Tibial nerve (tissue), 4 donors: ENCODE measurements at regions not wholly inside any gene's neighbourhood (a gene's known extent, or its start where the extent isn't known, plus 50 kb on each side); places are given as distances from the start of the nearest gene placed in this dataset.
A peak's percentile ranks its signal among the peaks of the same experiment; 100 is the strongest.

Source experiments
- DNase-seq, 2 donors: peaks; one replicate each; pipeline ENCODE4 v3.0.0-alpha.2; 2019; ENCODE audit warnings: low spot score in 2 of 2
- H3K27ac ChIP-seq, 4 donors: fragments of 200-600 bp; sonication (generic) in 3 of 4; one replicate each; pipeline ENCODE4 v1.5.1; 2017 to 2019; ENCODE audit warnings: mild to moderate bottlenecking in 1 of 4
- H3K27me3 ChIP-seq, 2 donors: fragments of 200-600 bp; sonication (generic) in 1 of 2; one replicate each; pipeline versions ENCODE4 v1.5.1 to v1.6.0; 2017 to 2019
- H3K36me3 ChIP-seq, 3 donors: fragments of 200-600 bp; sonication (generic); one replicate each; pipeline ENCODE4 v1.5.1; 2018 to 2019
- H3K4me1 ChIP-seq, 4 donors: fragments of 200-600 bp; sonication (generic) in 3 of 4; one replicate each; pipeline ENCODE4 v1.5.1; 2017 to 2019
- H3K4me3 ChIP-seq, 4 donors: fragments of 200-600 bp; sonication (generic) in 3 of 4; one replicate each; pipeline ENCODE4 v1.5.1; 2017 to 2019; ENCODE audit warnings: mild to moderate bottlenecking in 1 of 4, moderate library complexity in 1 of 4
- H3K9me3 ChIP-seq, 4 donors: fragments of 200-600 bp; sonication (generic) in 3 of 4; one replicate each; pipeline ENCODE4 v1.5.1; 2017 to 2019
- EP300 ChIP-seq, 2 donors: sonication (generic); formaldehyde crosslinking; IDR thresholded peaks; one replicate each; pipeline ENCODE4 v1.6.1; 2017; ENCODE audit warnings: antibody characterized with exemption in 2 of 2, mild to moderate bottlenecking in 1 of 2
- POLR2A ChIP-seq, 2 donors: fragments of 450-650 bp; IDR thresholded peaks; one replicate each; pipeline ENCODE4 v1.6.1; 2017; ENCODE audit warnings: antibody characterized with exemption in 2 of 2, mild to moderate bottlenecking in 2 of 2, moderate library complexity in 2 of 2
- WGBS, 2 donors: methylation state at CpG; one replicate each; pipeline ENCODE4 v1.1.5; 2018; 5-methylcytosine and 5-hydroxymethylcytosine counted together
- TF ChIP-seq, protein P1 (sequence below), 5 experiments: fragments of 200-600 bp in 3 of 5; fragments of 450-650 bp in 2 of 5; sonication (generic) in 3 of 5; IDR thresholded peaks; one replicate each; pipeline ENCODE4 v1.5.1; 2016 to 2019; ENCODE audit warnings: antibody characterized with exemption in 5 of 5, mild to moderate bottlenecking in 3 of 5, moderate library complexity in 2 of 5

DNA sequence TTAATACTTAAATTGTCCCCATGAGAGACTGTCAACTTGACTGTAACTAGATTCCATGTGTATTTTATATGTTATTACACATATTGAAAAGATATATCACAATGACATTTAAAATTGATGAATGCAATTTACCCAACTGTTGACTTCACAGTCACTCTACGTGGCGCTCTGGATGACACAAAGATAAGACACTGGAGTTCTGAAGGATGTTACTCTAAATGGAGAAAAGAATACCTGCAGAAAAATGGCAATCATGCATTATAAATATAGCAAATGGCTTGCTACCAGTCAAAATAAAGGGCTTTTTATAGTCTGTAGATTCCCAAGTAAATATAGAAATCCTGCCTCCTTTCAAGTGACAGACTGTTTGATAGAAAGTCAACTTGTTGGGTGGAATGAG, 143.6 kb upstream of the KLF6 start:
- H3K27ac ChIP-seq: no peak overlapping the region
- H3K27me3 ChIP-seq: no peaks in the 10 kb centered on the region
- TF ChIP-seq POLR2A (IDR thresholded peaks at IDR 0.05) (no peak), EP300 (IDR thresholded peaks at IDR 0.05) (no peak)
- TF ChIP-seq, protein P1, sequence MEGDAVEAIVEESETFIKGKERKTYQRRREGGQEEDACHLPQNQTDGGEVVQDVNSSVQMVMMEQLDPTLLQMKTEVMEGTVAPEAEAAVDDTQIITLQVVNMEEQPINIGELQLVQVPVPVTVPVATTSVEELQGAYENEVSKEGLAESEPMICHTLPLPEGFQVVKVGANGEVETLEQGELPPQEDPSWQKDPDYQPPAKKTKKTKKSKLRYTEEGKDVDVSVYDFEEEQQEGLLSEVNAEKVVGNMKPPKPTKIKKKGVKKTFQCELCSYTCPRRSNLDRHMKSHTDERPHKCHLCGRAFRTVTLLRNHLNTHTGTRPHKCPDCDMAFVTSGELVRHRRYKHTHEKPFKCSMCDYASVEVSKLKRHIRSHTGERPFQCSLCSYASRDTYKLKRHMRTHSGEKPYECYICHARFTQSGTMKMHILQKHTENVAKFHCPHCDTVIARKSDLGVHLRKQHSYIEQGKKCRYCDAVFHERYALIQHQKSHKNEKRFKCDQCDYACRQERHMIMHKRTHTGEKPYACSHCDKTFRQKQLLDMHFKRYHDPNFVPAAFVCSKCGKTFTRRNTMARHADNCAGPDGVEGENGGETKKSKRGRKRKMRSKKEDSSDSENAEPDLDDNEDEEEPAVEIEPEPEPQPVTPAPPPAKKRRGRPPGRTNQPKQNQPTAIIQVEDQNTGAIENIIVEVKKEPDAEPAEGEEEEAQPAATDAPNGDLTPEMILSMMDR (IDR thresholded peaks at IDR 0.05): no peak
- H3K9me3 ChIP-seq: no peaks in the 10 kb centered on the region
- no peak overlapping the region for H3K4me3 ChIP-seq
- no peaks in the 10 kb centered on the region for H3K36me3 ChIP-seq
- WGBS, 2 donors: 95 to 96% methylated on average over 2 of the region's 2 CpGs
- H3K4me1 ChIP-seq: peaks cover 0 to 8% (median 0%) of the 10 kb centered on the region in 4 donors
- DNase-seq: no peak

DNA sequence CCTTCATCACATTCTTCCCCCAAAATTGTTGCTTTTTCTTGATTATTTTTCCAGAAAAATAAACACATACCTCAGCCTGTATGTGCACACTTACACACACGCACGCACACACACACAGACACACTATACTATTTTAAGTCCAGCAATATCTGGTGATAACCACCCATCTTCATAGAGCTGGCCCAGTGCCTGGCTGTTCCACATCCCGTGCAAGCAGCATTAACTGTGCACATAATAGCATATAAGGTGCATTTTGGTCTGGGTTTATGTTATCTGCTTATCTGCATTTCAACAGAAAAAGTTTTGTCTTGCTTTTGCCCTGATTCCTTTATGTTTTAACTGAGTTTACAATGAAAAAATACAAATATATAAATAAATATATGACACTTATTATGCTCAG, 143.1 kb upstream of the KLF6 start:
- Histone ChIP-seq H3K27me3 (no peaks in the 10 kb centered on the region), H3K4me3 (no peak overlapping the region), H3K36me3 (no peaks in the 10 kb centered on the region), H3K27ac (no peak overlapping the region), H3K4me1 (peaks cover 0 to 8% (median 0%) of the 10 kb centered on the region in 4 donors), H3K9me3 (no peaks in the 10 kb centered on the region)
- WGBS, 2 donors: 65 to 71% methylated on average over 3 of the region's 3 CpGs
- TF ChIP-seq, protein P1 (IDR thresholded peaks at IDR 0.05): no peak
- TF ChIP-seq POLR2A (IDR thresholded peaks at IDR 0.05) (no peak), EP300 (IDR thresholded peaks at IDR 0.05) (no peak)
- DNase-seq: no peak

DNA sequence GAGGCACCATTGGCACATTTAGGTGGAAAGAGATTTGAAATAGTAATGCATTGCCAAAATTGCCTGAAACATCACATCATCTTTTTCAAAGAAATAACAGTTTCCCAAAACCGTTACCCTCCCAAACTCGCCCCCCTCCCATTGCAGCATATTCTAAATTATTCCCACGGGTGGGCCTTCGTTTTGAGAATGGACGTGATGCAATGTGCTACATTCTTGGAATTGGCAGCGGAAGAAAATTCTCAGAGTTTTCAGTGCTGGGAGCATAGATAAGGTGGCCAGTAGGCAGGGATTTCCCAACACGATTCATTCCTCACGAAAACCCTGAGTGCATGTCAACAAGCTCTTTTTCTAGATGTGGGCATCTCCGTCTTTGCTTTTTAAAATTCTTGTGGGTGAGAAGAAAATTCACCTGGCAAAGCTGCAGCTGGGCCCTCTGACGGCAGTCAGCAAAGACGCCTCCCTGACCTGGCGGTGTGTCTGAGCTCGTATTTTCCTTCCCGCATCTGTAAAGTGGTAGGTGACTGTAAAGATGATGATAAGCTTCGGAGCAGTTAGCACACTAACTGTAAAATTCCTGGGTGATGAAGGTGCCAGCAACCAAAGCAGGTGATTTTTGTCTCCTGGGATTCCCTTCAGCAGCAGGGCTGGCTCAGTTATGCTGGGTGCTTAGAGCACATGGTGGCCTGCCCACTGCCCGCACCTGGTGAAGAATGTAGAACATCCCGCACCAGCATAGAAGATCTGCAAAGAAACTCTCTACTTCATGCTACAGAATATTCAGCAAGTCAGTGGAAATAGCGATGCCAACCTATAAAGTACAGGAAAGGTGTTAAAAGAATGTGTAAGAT, 141.9 kb upstream of the KLF6 start:
- TF ChIP-seq EP300 (IDR thresholded peaks at IDR 0.05): peak; percentile 39 to 70
- TF ChIP-seq, protein P1 (IDR thresholded peaks at IDR 0.05): no peak
- H3K4me3 ChIP-seq: no peak overlapping the region
- WGBS, 2 donors: 64% methylated on average over 18 of the region's 18 CpGs
- peak overlapping the region in 1 of 4 donors; percentile 14 for H3K27ac ChIP-seq
- H3K9me3 ChIP-seq: no peaks in the 10 kb centered on the region
- peaks cover 0 to 8% (median 0%) of the 10 kb centered on the region in 4 donors for H3K4me1 ChIP-seq
- DNase-seq: no peak
- H3K36me3 ChIP-seq: no peaks in the 10 kb centered on the region
- H3K27me3 ChIP-seq: no peaks in the 10 kb centered on the region

DNA sequence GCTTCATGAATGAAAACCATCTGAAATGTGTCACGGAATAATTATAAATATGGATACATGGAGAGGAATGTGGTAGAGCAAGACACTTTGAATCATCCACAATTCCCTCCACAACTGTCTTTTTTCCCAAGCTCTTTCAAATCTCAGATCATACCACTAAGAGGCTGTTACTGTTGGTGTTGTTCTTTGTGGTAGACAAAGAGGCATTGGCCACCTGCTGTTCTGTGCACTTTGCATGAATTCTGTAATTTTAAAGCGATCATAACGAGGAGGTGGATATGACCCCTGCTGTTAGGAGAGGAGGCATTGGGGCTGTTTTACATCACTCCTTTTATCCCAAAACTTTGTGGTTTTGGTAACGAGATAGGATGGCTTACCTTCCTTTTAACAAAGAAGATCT, 141.2 kb upstream of the KLF6 start:
- Histone ChIP-seq H3K4me3 (no peak overlapping the region), H3K4me1 (peaks cover 0 to 8% (median 0%) of the 10 kb centered on the region in 4 donors), H3K27ac (no peak overlapping the region), H3K9me3 (no peaks in the 10 kb centered on the region), H3K36me3 (no peaks in the 10 kb centered on the region), H3K27me3 (no peaks in the 10 kb centered on the region)
- 87 to 90% methylated on average over 4 of the region's 4 CpGs for WGBS, 2 donors
- no peak for DNase-seq
- TF ChIP-seq EP300 (IDR thresholded peaks at IDR 0.05) (no peak), POLR2A (IDR thresholded peaks at IDR 0.05) (no peak)
- TF ChIP-seq, protein P1 (IDR thresholded peaks at IDR 0.05): no peak

DNA sequence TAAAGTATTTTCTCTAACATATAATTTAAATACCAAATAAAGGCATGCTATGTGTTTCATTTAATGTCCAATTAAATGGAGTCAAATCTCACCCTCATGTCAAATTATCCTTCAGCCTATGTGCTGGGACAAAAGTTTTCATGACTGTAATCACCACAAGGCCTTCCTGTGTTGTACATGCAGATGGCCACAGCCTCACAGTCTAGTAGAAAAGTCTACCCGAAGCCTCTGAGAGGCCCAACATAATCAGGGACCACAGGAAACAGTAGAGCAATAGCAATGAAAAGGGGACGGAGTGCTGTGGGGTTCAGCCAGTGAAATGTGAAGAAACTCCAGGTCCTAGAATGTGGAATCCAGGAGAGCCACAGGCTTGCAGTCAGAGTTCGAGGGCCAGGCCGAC, 140.2 kb upstream of the KLF6 start:
- WGBS, 2 donors: 74 to 90% methylated on average over 4 of the region's 4 CpGs
- no peaks in the 10 kb centered on the region for H3K36me3 ChIP-seq
- TF ChIP-seq POLR2A (IDR thresholded peaks at IDR 0.05) (no peak), EP300 (IDR thresholded peaks at IDR 0.05) (no peak)
- TF ChIP-seq, protein P1 (IDR thresholded peaks at IDR 0.05): no peak
- H3K27ac ChIP-seq: no peak overlapping the region
- DNase-seq: no peak
- H3K4me1 ChIP-seq: peaks cover 0 to 14% (median 0%) of the 10 kb centered on the region in 4 donors
- H3K4me3 ChIP-seq: no peak overlapping the region
- no peaks in the 10 kb centered on the region for H3K27me3 ChIP-seq
- H3K9me3 ChIP-seq: no peaks in the 10 kb centered on the region
